Cardiac fibroblast (primary cell): ENCODE measurements at regions not wholly inside any gene's neighbourhood (a gene's known extent, or its start where the extent isn't known, plus 50 kb on each side); places are given as distances from the start of the nearest gene placed in this dataset.
"Not testable (repeated sequence)": the region's sequence is repeated elsewhere in the genome, so short reads cannot be mapped to it uniquely, and the experiment has no call there.

Experiments
- DNase-seq, 2 donors: peaks; one replicate each; pipeline versions ENCODE4 v3.0.0 to v3.0.0-alpha.2; 2010; ENCODE audit warnings: low read depth in 2 of 2
- H3K4me3 ChIP-seq, 2 donors: replicated peaks in 1 of 2; 1 replicate in 1 of 2; 2 replicates in 1 of 2; pipeline ENCODE4 v1.5.1; 2011; ENCODE audit warnings: low read depth in 2 of 2, low read length in 2 of 2, mild to moderate bottlenecking in 2 of 2, moderate library complexity in 1 of 2
- CTCF ChIP-seq: IDR thresholded peaks from one replicate; pipeline ENCODE4 v1.5.1; 2011; ENCODE audit warnings: low read depth, mild to moderate bottlenecking, low read length, inconsistent platforms

GRCh38 chr4:148651991-148652390, 209.8 kb upstream of the NR3C2 start:
- peak in 1 of 2 donors; percentile 64 for DNase-seq
- TF ChIP-seq CTCF, result no peak
- no peak overlapping the region for H3K4me3 ChIP-seq

- no peak overlapping the region for H3K4me3 ChIP-seq
- DNase-seq, result peak in 1 of 2 donors; percentile 75
- no peak for TF ChIP-seq CTCF
Measured at GRCh38 chr4:148649652-148650331, 207.6 kb upstream of the NR3C2 start.

- no peak for TF ChIP-seq CTCF
- no peak overlapping the region for H3K4me3 ChIP-seq
- peak in 1 of 2 donors; percentile 32 for DNase-seq
Measured at GRCh38 chr4:148643851-148644250, 201.6 kb upstream of the NR3C2 start.

- H3K4me3 ChIP-seq, result no peak overlapping the region
- no peak for DNase-seq
- no peak for TF ChIP-seq CTCF
Measured at GRCh38 chr4:148642907-148643306, 200.7 kb upstream of the NR3C2 start.

- not testable (repeated sequence) for H3K4me3 ChIP-seq, DNase-seq
Measured at GRCh38 chr4:148638079-148638478, 195.9 kb upstream of the NR3C2 start.

- H3K4me3 ChIP-seq, DNase-seq: not testable (repeated sequence)
Measured at GRCh38 chr4:148637453-148637852, 195.2 kb upstream of the NR3C2 start.

- peak; percentile 2 to 52 for DNase-seq
- no peak for TF ChIP-seq CTCF
- no peak overlapping the region for H3K4me3 ChIP-seq
Measured at GRCh38 chr4:148634476-148634875, 192.3 kb upstream of the NR3C2 start.

GRCh38 chr4:148633720-148634119, 191.5 kb upstream of the NR3C2 start:
- TF ChIP-seq CTCF, result no peak
- no peak for DNase-seq
- H3K4me3 ChIP-seq, result no peak overlapping the region
